ENCODE measurements at regions not wholly inside any gene's neighbourhood (a gene's known extent, or its start where the extent isn't known, plus 50 kb on each side); places are given as distances from the start of the nearest gene placed in this dataset.

DNA sequence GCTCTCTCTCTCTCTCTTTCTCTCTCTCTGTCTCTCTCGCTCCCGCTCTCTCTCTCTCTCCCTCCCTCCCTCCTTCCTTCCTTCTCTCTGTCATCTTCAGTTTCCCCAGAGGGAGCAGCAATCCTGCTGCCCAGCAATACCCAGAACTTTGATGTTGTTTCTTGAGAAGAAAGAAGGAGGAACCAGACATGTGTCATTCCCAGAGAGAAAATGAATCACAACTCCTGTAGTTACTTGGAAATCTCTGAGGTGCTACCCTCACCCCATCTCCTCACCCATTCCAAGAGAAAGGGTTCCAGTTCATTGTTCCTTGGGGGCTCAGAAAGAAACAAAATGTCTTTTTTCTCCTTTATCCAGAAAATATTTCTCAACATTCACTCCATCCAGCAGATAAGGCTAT lies 449.1 kb downstream of the TNS1 start:
- intact Hi-C loops (cut with micrococcal nuclease; ENCODE audit: unreplicated experiment) (no loop called here), in situ Hi-C loops (cut with HindIII; ENCODE audit: low pct_unique_long_range_greater_than_20kb, low sequenced_read_pairs) (no loop called here)
- H3K4me3 ChIP-seq (ENCODE audit: low read depth in 2 of 2, low read length in 2 of 2), result no peak overlapping the region
- CTCF ChIA-PET, result no interaction called here
- DNase-seq (ENCODE audit: low read depth, low spot score) (no peak), ATAC-seq (no peak)
- no TSS peak for BruUV-seq (replicated peaks)
- no peaks in the 10 kb centered on the region for H3K9me3 ChIP-seq (ENCODE audit: control insufficient read depth, insufficient read depth, low read depth, low read length)
- no peak overlapping the region for H3K27ac ChIP-seq (ENCODE audit: low read length)
- no peaks in the 10 kb centered on the region for H3K27me3 ChIP-seq (ENCODE audit: control insufficient read depth, insufficient read depth, low read length)
- POLR2A ChIA-PET, result no interaction called here
- no peak for TF ChIP-seq SIN3A (IDR thresholded peaks at IDR 0.05; ENCODE audit: borderline replicate concordance, insufficient read depth, low read depth, low read length)
- no peaks in the 10 kb centered on the region for H3K36me3 ChIP-seq (ENCODE audit: control insufficient read depth, insufficient read depth, low read length)
- no peaks in the 10 kb centered on the region for H3K4me1 ChIP-seq (ENCODE audit: control insufficient read depth, insufficient read depth, low read length)

DNA sequence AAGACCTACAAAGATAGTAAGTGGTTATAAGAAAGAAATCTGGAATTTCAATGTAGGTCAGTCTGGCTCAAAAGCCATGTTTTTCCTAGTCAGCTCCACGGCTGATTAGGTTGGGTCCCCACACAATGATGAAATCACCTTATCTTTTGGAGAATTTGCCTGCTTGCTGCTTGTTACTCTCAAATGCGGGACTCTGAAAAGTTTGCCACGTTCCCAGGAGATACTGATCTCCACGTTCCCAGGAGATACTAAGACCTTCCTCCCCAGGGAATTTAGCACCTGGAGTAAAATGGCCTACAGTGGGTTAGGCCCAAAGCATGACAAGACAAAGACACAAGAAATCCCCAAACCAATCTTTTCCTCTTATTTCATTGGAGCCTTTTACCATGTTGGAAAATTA lies 449.6 kb downstream of the TNS1 start:
- Histone ChIP-seq H3K4me1 (ENCODE audit: control insufficient read depth, insufficient read depth, low read length) (no peaks in the 10 kb centered on the region), H3K36me3 (ENCODE audit: control insufficient read depth, insufficient read depth, low read length) (no peaks in the 10 kb centered on the region), H3K9me3 (ENCODE audit: control insufficient read depth, insufficient read depth, low read depth, low read length) (no peaks in the 10 kb centered on the region), H3K4me3 (ENCODE audit: low read depth in 2 of 2, low read length in 2 of 2) (no peak overlapping the region), H3K27me3 (ENCODE audit: control insufficient read depth, insufficient read depth, low read length) (no peaks in the 10 kb centered on the region), H3K27ac (ENCODE audit: low read length) (no peak overlapping the region)
- DNase-seq (ENCODE audit: low read depth, low spot score) (no peak), ATAC-seq (no peak)
- ChIA-PET POLR2A (no interaction called here), CTCF (no interaction called here)
- in situ Hi-C loops (cut with HindIII; ENCODE audit: low pct_unique_long_range_greater_than_20kb, low sequenced_read_pairs), result no loop called here
- intact Hi-C loops (cut with micrococcal nuclease; ENCODE audit: unreplicated experiment), result no loop called here
- no peak for TF ChIP-seq CTCF (IDR thresholded peaks at IDR 0.05)
- TF ChIP-seq, protein P1, sequence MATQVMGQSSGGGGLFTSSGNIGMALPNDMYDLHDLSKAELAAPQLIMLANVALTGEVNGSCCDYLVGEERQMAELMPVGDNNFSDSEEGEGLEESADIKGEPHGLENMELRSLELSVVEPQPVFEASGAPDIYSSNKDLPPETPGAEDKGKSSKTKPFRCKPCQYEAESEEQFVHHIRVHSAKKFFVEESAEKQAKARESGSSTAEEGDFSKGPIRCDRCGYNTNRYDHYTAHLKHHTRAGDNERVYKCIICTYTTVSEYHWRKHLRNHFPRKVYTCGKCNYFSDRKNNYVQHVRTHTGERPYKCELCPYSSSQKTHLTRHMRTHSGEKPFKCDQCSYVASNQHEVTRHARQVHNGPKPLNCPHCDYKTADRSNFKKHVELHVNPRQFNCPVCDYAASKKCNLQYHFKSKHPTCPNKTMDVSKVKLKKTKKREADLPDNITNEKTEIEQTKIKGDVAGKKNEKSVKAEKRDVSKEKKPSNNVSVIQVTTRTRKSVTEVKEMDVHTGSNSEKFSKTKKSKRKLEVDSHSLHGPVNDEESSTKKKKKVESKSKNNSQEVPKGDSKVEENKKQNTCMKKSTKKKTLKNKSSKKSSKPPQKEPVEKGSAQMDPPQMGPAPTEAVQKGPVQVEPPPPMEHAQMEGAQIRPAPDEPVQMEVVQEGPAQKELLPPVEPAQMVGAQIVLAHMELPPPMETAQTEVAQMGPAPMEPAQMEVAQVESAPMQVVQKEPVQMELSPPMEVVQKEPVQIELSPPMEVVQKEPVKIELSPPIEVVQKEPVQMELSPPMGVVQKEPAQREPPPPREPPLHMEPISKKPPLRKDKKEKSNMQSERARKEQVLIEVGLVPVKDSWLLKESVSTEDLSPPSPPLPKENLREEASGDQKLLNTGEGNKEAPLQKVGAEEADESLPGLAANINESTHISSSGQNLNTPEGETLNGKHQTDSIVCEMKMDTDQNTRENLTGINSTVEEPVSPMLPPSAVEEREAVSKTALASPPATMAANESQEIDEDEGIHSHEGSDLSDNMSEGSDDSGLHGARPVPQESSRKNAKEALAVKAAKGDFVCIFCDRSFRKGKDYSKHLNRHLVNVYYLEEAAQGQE (IDR thresholded peaks at IDR 0.05; ENCODE audit: insufficient read depth in 1 of 2, low read depth in 2 of 2, low read length in 1 of 2), result no peak
- TF ChIP-seq POLR2AphosphoS5 (IDR thresholded peaks at IDR 0.05; ENCODE audit: low read depth, low read length), result no peak
- no peak for TF ChIP-seq SIN3A (IDR thresholded peaks at IDR 0.05; ENCODE audit: borderline replicate concordance, insufficient read depth, low read depth, low read length)
- no peak for TF ChIP-seq TCF7L2 (IDR thresholded peaks at IDR 0.05; ENCODE audit: low read depth, low read length)
- BruUV-seq (replicated peaks), result no TSS peak

DNA sequence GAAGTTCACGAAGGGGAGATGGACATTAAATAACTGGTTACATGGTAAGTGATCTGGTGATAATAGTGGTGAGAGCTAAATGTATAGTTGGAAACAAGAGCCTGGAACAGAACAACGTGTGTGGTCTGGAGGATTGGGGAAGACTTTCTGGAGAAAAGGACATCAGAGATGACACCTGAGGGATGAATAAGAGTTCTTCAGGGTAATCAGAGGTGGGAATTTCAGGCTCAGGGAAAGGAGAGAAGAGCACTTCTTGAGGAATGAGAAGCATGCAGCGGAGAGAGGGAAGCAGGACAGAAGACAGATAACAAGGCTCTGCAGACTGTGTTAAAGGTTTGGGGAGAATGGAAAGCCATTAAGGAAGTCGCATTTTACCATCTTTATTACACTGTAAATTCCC lies 450.7 kb downstream of the TNS1 start:
- DNase-seq (ENCODE audit: low read depth, low spot score) (no peak), ATAC-seq (no peak)
- POLR2A ChIA-PET, result no interaction called here
- in situ Hi-C loops (cut with HindIII; ENCODE audit: low pct_unique_long_range_greater_than_20kb, low sequenced_read_pairs), result no loop called here
- no peak overlapping the region for H3K27ac ChIP-seq (ENCODE audit: low read length)
- H3K4me1 ChIP-seq (ENCODE audit: control insufficient read depth, insufficient read depth, low read length), result no peaks in the 10 kb centered on the region
- CTCF ChIA-PET, result no interaction called here
- H3K27me3 ChIP-seq (ENCODE audit: control insufficient read depth, insufficient read depth, low read length), result no peaks in the 10 kb centered on the region
- intact Hi-C loops (cut with micrococcal nuclease; ENCODE audit: unreplicated experiment), result no loop called here
- H3K36me3 ChIP-seq (ENCODE audit: control insufficient read depth, insufficient read depth, low read length), result no peaks in the 10 kb centered on the region
- H3K4me3 ChIP-seq (ENCODE audit: low read depth in 2 of 2, low read length in 2 of 2), result no peak overlapping the region
- no TSS peak for BruUV-seq (replicated peaks)
- H3K9me3 ChIP-seq (ENCODE audit: control insufficient read depth, insufficient read depth, low read depth, low read length), result no peaks in the 10 kb centered on the region
- TF ChIP-seq TCF7L2 (IDR thresholded peaks at IDR 0.05; ENCODE audit: low read depth, low read length), result no peak
- TF ChIP-seq, protein P1 (IDR thresholded peaks at IDR 0.05; ENCODE audit: insufficient read depth in 1 of 2, low read depth in 2 of 2, low read length in 1 of 2), result no peak
- no peak for TF ChIP-seq CTCF (IDR thresholded peaks at IDR 0.05)
- TF ChIP-seq POLR2AphosphoS5 (IDR thresholded peaks at IDR 0.05; ENCODE audit: low read depth, low read length), result no peak
- no peak for TF ChIP-seq SIN3A (IDR thresholded peaks at IDR 0.05; ENCODE audit: borderline replicate concordance, insufficient read depth, low read depth, low read length)

Measured in Panc1 (cell line).